HG03175 (cell line): ENCODE measurements at regions not wholly inside any gene's neighbourhood (a gene's known extent, or its start where the extent isn't known, plus 50 kb on each side); places are given as distances from the start of the nearest gene placed in this dataset.

ENCODE experiments used
- ATAC-seq: cut with Tn5 transposase; IDR thresholded peaks from one replicate; pipeline ENCODE4 v1.9.1; 2021; ENCODE audit warnings: mild to moderate bottlenecking, moderate library complexity; ENCODE audit not compliant: unreplicated experiment

GRCh38 chr14:89630101-89630829, 213.2 kb upstream of the FOXN3 start:
- ATAC-seq, result no peak

- ATAC-seq, result no peak
Observed at GRCh38 chr14:89629383-89629782, 212.3 kb upstream of the FOXN3 start.

GRCh38 chr14:89628521-89628920, 211.5 kb upstream of the FOXN3 start:
- no peak for ATAC-seq

- ATAC-seq, result peak; percentile 53
Observed at GRCh38 chr14:89626233-89626806, 209.3 kb upstream of the FOXN3 start.

GRCh38 chr14:89625731-89626232, 208.7 kb upstream of the FOXN3 start:
- no peak for ATAC-seq

GRCh38 chr14:89625244-89625713, 208.2 kb upstream of the FOXN3 start:
- no peak for ATAC-seq

- no peak for ATAC-seq
Observed at GRCh38 chr14:89624500-89625156, 207.6 kb upstream of the FOXN3 start.

- no peak for ATAC-seq
Observed at GRCh38 chr14:89621791-89622638, 205.0 kb upstream of the FOXN3 start.

GRCh38 chr14:89621009-89621421, 204.0 kb upstream of the FOXN3 start:
- ATAC-seq, result no peak

- ATAC-seq, result no peak
Observed at GRCh38 chr14:89620436-89620835, 203.4 kb upstream of the FOXN3 start.

- ATAC-seq, result no peak
Observed at GRCh38 chr14:89619596-89619995, 202.6 kb upstream of the FOXN3 start.

GRCh38 chr14:89618811-89619551, 201.9 kb upstream of the FOXN3 start:
- ATAC-seq, result peak; percentile 59

GRCh38 chr14:89618330-89618708, 201.3 kb upstream of the FOXN3 start:
- ATAC-seq, result no peak

- ATAC-seq, result peak; percentile 31
Observed at GRCh38 chr14:89617481-89618329, 200.7 kb upstream of the FOXN3 start.

- ATAC-seq, result peak; percentile 54
Observed at GRCh38 chr14:89616852-89617341, 199.9 kb upstream of the FOXN3 start.

- ATAC-seq, result no peak
Observed at GRCh38 chr14:89616425-89616824, 199.4 kb upstream of the FOXN3 start.

- no peak for ATAC-seq
Observed at GRCh38 chr14:89615421-89615820, 198.4 kb upstream of the FOXN3 start.

GRCh38 chr14:89614009-89614691, 197.1 kb upstream of the FOXN3 start:
- ATAC-seq, result no peak
